Muscle of leg (tissue), 3 donors: ENCODE measurements at regions not wholly inside any gene's neighbourhood (a gene's known extent, or its start where the extent isn't known, plus 50 kb on each side); places are given as distances from the start of the nearest gene placed in this dataset.

Experiments used
- DNase-seq: peaks from one replicate; pipeline ENCODE4 v3.0.0; 2013
- H3K27ac ChIP-seq: one replicate; pipeline ENCODE4 v1.5.1; 2013; ENCODE audit warnings: mild to moderate bottlenecking, low read length, control low read depth
- H3K27me3 ChIP-seq: one replicate; pipeline ENCODE4 v1.6.1; 2013; ENCODE audit warnings: low read length; ENCODE audit not compliant: control insufficient read depth, insufficient read depth
- H3K36me3 ChIP-seq: one replicate; pipeline ENCODE4 v1.6.1; 2013; ENCODE audit warnings: low read length; ENCODE audit not compliant: control insufficient read depth, insufficient read depth
- H3K4me1 ChIP-seq: one replicate; pipeline ENCODE4 v1.6.1; 2013; ENCODE audit warnings: low read length; ENCODE audit not compliant: control insufficient read depth, insufficient read depth
- H3K4me3 ChIP-seq: one replicate; pipeline ENCODE4 v1.5.1; 2013; ENCODE audit warnings: low read length, control low read depth
- H3K9me3 ChIP-seq: replicated peaks from 2 replicates; pipeline ENCODE4 v1.6.1; 2013; ENCODE audit warnings: low read depth, low read length; ENCODE audit not compliant: control insufficient read depth
- WGBS: methylation state at CpG from one replicate; pipeline ENCODE4 v1.1.5; 2013; ENCODE audit warnings: missing lambda C conversion rate; ENCODE audit not compliant: insufficient coverage; 5-methylcytosine and 5-hydroxymethylcytosine counted together

- WGBS, result no CpG with 5 or more reads among the region's 2 CpGs
- peaks cover 8% of the 10 kb centered on the region for H3K4me1 ChIP-seq
- no peaks in the 10 kb centered on the region for H3K9me3 ChIP-seq
- H3K36me3 ChIP-seq, result no peaks in the 10 kb centered on the region
- DNase-seq, result no peak
- peaks cover 34% of the 10 kb centered on the region for H3K27me3 ChIP-seq
- no peak overlapping the region for H3K27ac ChIP-seq
- H3K4me3 ChIP-seq, result no peak overlapping the region
These were observed 90.7 kb downstream of the RTL9 start for GRCh38 chrX:110449312-110449711.

- Histone ChIP-seq H3K4me3 (no peak overlapping the region), H3K27me3 (peaks cover 33% of the 10 kb centered on the region), H3K4me1 (peaks cover 8% of the 10 kb centered on the region), H3K36me3 (no peaks in the 10 kb centered on the region), H3K9me3 (no peaks in the 10 kb centered on the region), H3K27ac (no peak overlapping the region)
- 10% methylated on average over 2 of the region's 4 CpGs for WGBS
- DNase-seq, result peak; percentile 88
These were observed 91.4 kb downstream of the RTL9 start for GRCh38 chrX:110450050-110450449.

GRCh38 chrX:110454336-110454735, 95.7 kb downstream of the RTL9 start:
- H3K27ac ChIP-seq, result no peak overlapping the region
- H3K4me1 ChIP-seq, result peaks cover 2% of the 10 kb centered on the region
- no peaks in the 10 kb centered on the region for H3K36me3 ChIP-seq
- H3K4me3 ChIP-seq, result no peak overlapping the region
- WGBS, result 79% methylated on average over 7 of the region's 7 CpGs
- DNase-seq, result no peak
- H3K27me3 ChIP-seq, result peaks cover 36% of the 10 kb centered on the region
- H3K9me3 ChIP-seq, result no peaks in the 10 kb centered on the region

GRCh38 chrX:110462957-110463356, 104.3 kb downstream of the RTL9 start:
- H3K27ac ChIP-seq, result no peak overlapping the region
- H3K4me3 ChIP-seq, result no peak overlapping the region
- H3K36me3 ChIP-seq, result no peaks in the 10 kb centered on the region
- no peak for DNase-seq
- no peaks in the 10 kb centered on the region for H3K9me3 ChIP-seq
- no peaks in the 10 kb centered on the region for H3K4me1 ChIP-seq
- peaks cover 16% of the 10 kb centered on the region for H3K27me3 ChIP-seq

GRCh38 chrX:110466790-110467189, 108.1 kb downstream of the RTL9 start:
- H3K27me3 ChIP-seq, result peaks cover 6% of the 10 kb centered on the region
- H3K36me3 ChIP-seq, result no peaks in the 10 kb centered on the region
- H3K9me3 ChIP-seq, result no peaks in the 10 kb centered on the region
- H3K27ac ChIP-seq, result no peak overlapping the region
- no peak for DNase-seq
- H3K4me3 ChIP-seq, result no peak overlapping the region
- H3K4me1 ChIP-seq, result no peaks in the 10 kb centered on the region
- WGBS, result no CpG with 5 or more reads among the region's 2 CpGs

- H3K4me3 ChIP-seq, result no peak overlapping the region
- no peak overlapping the region for H3K27ac ChIP-seq
- WGBS, result no CpG with 5 or more reads among the region's 3 CpGs
- no peaks in the 10 kb centered on the region for H3K4me1 ChIP-seq
- H3K9me3 ChIP-seq, result no peaks in the 10 kb centered on the region
- no peaks in the 10 kb centered on the region for H3K36me3 ChIP-seq
- peaks cover 3% of the 10 kb centered on the region for H3K27me3 ChIP-seq
- no peak for DNase-seq
These were observed 113.6 kb downstream of the RTL9 start for GRCh38 chrX:110472265-110472664.

- Histone ChIP-seq H3K36me3 (no peaks in the 10 kb centered on the region), H3K4me3 (no peak overlapping the region), H3K27me3 (peaks cover 7% of the 10 kb centered on the region), H3K4me1 (no peaks in the 10 kb centered on the region), H3K9me3 (no peaks in the 10 kb centered on the region), H3K27ac (no peak overlapping the region)
- WGBS, result 59% methylated on average over 4 of the region's 5 CpGs
- DNase-seq, result no peak
These were observed 119.1 kb downstream of the RTL9 start for GRCh38 chrX:110477593-110478228.

GRCh38 chrX:110491846-110492620, 133.4 kb downstream of the RTL9 start:
- no peak overlapping the region for H3K4me3 ChIP-seq
- H3K27me3 ChIP-seq, result peaks cover 5% of the 10 kb centered on the region
- H3K27ac ChIP-seq, result no peak overlapping the region
- H3K36me3 ChIP-seq, result no peaks in the 10 kb centered on the region
- no peaks in the 10 kb centered on the region for H3K4me1 ChIP-seq
- H3K9me3 ChIP-seq, result no peaks in the 10 kb centered on the region
- no peak for DNase-seq
- WGBS, result no CpG with 5 or more reads among the region's 8 CpGs

- H3K27ac ChIP-seq, result no peak overlapping the region
- H3K27me3 ChIP-seq, result peaks cover 8% of the 10 kb centered on the region
- no peak for DNase-seq
- no peak overlapping the region for H3K4me3 ChIP-seq
- H3K36me3 ChIP-seq, result no peaks in the 10 kb centered on the region
- no peaks in the 10 kb centered on the region for H3K9me3 ChIP-seq
- H3K4me1 ChIP-seq, result no peaks in the 10 kb centered on the region
- 84% methylated on average over 5 of the region's 6 CpGs for WGBS
These were observed 146.3 kb downstream of the RTL9 start for GRCh38 chrX:110504947-110505346.

GRCh38 chrX:110509755-110510532, 151.3 kb downstream of the RTL9 start:
- no peak overlapping the region for H3K27ac ChIP-seq
- H3K27me3 ChIP-seq, result peaks cover 8% of the 10 kb centered on the region
- H3K4me1 ChIP-seq, result no peaks in the 10 kb centered on the region
- WGBS, result no CpG with 5 or more reads among the region's 2 CpGs
- no peaks in the 10 kb centered on the region for H3K36me3 ChIP-seq
- no peaks in the 10 kb centered on the region for H3K9me3 ChIP-seq
- DNase-seq, result no peak
- H3K4me3 ChIP-seq, result no peak overlapping the region
